Vagina (tissue), 2 donors: ENCODE measurements at regions not wholly inside any gene's neighbourhood (a gene's known extent, or its start where the extent isn't known, plus 50 kb on each side); places are given as distances from the start of the nearest gene placed in this dataset.

Experiments used
- POLR2A ChIP-seq, 2 donors: fragments of 450-650 bp; IDR thresholded peaks; one replicate each; pipeline ENCODE4 v1.6.1; 2017; ENCODE audit warnings: antibody characterized with exemption in 2 of 2, mild to moderate bottlenecking in 2 of 2, moderate library complexity in 2 of 2
- POLR2AphosphoS5 ChIP-seq, 2 donors: sonication (generic); formaldehyde crosslinking; IDR thresholded peaks; one replicate each; pipeline ENCODE4 v1.9.0; 2017; ENCODE audit warnings: antibody characterized with exemption in 2 of 2, mild to moderate bottlenecking in 2 of 2, low read depth in 1 of 2; ENCODE audit not compliant: insufficient read depth in 1 of 2
- TF ChIP-seq, protein P1 (sequence below), 3 experiments: fragments of 450-650 bp in 2 of 3; fragments of 200-600 bp in 1 of 3; sonication (generic) in 1 of 3; IDR thresholded peaks; one replicate each; pipeline ENCODE4 v1.5.1; 2017 to 2019; ENCODE audit warnings: antibody characterized with exemption in 3 of 3, mild to moderate bottlenecking in 2 of 3, moderate library complexity in 2 of 3

- TF ChIP-seq, protein P1, sequence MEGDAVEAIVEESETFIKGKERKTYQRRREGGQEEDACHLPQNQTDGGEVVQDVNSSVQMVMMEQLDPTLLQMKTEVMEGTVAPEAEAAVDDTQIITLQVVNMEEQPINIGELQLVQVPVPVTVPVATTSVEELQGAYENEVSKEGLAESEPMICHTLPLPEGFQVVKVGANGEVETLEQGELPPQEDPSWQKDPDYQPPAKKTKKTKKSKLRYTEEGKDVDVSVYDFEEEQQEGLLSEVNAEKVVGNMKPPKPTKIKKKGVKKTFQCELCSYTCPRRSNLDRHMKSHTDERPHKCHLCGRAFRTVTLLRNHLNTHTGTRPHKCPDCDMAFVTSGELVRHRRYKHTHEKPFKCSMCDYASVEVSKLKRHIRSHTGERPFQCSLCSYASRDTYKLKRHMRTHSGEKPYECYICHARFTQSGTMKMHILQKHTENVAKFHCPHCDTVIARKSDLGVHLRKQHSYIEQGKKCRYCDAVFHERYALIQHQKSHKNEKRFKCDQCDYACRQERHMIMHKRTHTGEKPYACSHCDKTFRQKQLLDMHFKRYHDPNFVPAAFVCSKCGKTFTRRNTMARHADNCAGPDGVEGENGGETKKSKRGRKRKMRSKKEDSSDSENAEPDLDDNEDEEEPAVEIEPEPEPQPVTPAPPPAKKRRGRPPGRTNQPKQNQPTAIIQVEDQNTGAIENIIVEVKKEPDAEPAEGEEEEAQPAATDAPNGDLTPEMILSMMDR (IDR thresholded peaks at IDR 0.05) = no peak
- TF ChIP-seq POLR2A (IDR thresholded peaks at IDR 0.05) (no peak), POLR2AphosphoS5 (IDR thresholded peaks at IDR 0.05; ENCODE audit: insufficient read depth in 1 of 2, low read depth in 1 of 2) (no peak)
These were observed 192.1 kb upstream of the ALG10B start for GRCh38 chr12:38124247-38125012.
